ENCODE measurements at regions not wholly inside any gene's neighbourhood (a gene's known extent, or its start where the extent isn't known, plus 50 kb on each side); places are given as distances from the start of the nearest gene placed in this dataset.

DNA sequence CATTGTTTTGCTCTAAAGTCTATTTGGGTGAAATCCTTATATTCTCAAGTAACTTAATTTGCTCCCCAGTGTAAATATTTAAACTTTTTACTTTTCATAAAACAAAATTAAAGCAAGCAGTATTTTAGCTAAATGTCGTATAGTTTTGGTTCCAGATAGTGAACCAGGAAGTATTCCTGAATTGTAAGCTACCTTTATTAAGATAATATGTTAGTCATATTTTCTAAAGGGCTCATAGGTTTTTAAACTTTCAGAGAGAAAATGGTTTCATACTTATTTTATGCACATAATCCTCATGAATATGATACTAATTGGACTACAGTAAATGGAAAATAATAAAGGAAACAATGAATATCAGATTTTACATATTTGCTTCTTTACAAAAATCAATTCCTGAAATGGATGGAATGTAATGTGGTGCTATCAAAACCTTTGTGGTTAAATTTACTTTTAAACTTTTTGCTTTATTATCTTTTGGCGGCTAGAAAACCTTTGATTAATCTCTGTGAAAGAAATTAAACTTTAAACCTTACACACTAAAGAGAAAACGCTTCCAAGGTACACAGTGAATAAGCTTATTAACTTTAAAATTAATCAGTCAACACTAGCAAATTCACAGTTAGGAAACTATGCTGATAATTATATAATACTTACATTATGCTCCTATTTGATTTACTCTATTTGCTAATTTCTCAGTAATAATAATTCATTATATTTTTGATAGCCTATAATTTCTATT, 76.6 kb upstream of the RHOBTB1 start:
- 51% methylated on average over 3 of the region's 3 CpGs for WGBS
- DNase-seq (ENCODE audit: low spot score), result no peak
- no peak overlapping the region for H3K27ac ChIP-seq (ENCODE audit: low read depth in 1 of 2, low read length in 2 of 2)
- no peaks in the 10 kb centered on the region for H3K9me3 ChIP-seq (ENCODE audit: control insufficient read depth in 4 of 4, low read length in 3 of 4)
- peaks cover 0 to 7% (median under 1%) of the 10 kb centered on the region in 4 donors for H3K4me1 ChIP-seq (ENCODE audit: control insufficient read depth in 4 of 4, insufficient read depth in 4 of 4, low read length in 3 of 4)
- H3K27me3 ChIP-seq (ENCODE audit: control insufficient read depth in 4 of 4, insufficient read depth in 4 of 4, low read length in 3 of 4), result no peaks in the 10 kb centered on the region
- TF ChIP-seq YY1 (IDR thresholded peaks at IDR 0.05) (no peak), HNF4A (conservative IDR thresholded peaks at IDR 0.05) (no peak), RXRA (IDR thresholded peaks at IDR 0.05) (no peak), GABPA (IDR thresholded peaks at IDR 0.05 in 1 of 2, conservative IDR thresholded peaks at IDR 0.05 in 1 of 2) (no peak), FOXA1 (IDR thresholded peaks at IDR 0.05) (no peak)
- TF ChIP-seq, protein P1, sequence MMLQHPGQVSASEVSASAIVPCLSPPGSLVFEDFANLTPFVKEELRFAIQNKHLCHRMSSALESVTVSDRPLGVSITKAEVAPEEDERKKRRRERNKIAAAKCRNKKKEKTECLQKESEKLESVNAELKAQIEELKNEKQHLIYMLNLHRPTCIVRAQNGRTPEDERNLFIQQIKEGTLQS (IDR thresholded peaks at IDR 0.05), result no peak
- TF ChIP-seq, protein P2, sequence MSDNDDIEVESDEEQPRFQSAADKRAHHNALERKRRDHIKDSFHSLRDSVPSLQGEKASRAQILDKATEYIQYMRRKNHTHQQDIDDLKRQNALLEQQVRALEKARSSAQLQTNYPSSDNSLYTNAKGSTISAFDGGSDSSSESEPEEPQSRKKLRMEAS (IDR thresholded peaks at IDR 0.05), result no peak
- TF ChIP-seq, protein P3, sequence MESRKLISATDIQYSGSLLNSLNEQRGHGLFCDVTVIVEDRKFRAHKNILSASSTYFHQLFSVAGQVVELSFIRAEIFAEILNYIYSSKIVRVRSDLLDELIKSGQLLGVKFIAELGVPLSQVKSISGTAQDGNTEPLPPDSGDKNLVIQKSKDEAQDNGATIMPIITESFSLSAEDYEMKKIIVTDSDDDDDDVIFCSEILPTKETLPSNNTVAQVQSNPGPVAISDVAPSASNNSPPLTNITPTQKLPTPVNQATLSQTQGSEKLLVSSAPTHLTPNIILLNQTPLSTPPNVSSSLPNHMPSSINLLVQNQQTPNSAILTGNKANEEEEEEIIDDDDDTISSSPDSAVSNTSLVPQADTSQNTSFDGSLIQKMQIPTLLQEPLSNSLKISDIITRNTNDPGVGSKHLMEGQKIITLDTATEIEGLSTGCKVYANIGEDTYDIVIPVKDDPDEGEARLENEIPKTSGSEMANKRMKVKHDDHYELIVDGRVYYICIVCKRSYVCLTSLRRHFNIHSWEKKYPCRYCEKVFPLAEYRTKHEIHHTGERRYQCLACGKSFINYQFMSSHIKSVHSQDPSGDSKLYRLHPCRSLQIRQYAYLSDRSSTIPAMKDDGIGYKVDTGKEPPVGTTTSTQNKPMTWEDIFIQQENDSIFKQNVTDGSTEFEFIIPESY (IDR thresholded peaks at IDR 0.05), result no peak
- TF ChIP-seq, protein P4, sequence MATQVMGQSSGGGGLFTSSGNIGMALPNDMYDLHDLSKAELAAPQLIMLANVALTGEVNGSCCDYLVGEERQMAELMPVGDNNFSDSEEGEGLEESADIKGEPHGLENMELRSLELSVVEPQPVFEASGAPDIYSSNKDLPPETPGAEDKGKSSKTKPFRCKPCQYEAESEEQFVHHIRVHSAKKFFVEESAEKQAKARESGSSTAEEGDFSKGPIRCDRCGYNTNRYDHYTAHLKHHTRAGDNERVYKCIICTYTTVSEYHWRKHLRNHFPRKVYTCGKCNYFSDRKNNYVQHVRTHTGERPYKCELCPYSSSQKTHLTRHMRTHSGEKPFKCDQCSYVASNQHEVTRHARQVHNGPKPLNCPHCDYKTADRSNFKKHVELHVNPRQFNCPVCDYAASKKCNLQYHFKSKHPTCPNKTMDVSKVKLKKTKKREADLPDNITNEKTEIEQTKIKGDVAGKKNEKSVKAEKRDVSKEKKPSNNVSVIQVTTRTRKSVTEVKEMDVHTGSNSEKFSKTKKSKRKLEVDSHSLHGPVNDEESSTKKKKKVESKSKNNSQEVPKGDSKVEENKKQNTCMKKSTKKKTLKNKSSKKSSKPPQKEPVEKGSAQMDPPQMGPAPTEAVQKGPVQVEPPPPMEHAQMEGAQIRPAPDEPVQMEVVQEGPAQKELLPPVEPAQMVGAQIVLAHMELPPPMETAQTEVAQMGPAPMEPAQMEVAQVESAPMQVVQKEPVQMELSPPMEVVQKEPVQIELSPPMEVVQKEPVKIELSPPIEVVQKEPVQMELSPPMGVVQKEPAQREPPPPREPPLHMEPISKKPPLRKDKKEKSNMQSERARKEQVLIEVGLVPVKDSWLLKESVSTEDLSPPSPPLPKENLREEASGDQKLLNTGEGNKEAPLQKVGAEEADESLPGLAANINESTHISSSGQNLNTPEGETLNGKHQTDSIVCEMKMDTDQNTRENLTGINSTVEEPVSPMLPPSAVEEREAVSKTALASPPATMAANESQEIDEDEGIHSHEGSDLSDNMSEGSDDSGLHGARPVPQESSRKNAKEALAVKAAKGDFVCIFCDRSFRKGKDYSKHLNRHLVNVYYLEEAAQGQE (IDR thresholded peaks at IDR 0.05), result no peak
- no peak overlapping the region for H3K9ac ChIP-seq (ENCODE audit: low read depth in 1 of 2, low read length in 2 of 2)
- H3K36me3 ChIP-seq (ENCODE audit: control insufficient read depth in 4 of 4, insufficient read depth in 3 of 4, low read depth in 1 of 4, low read length in 3 of 4), result no peaks in the 10 kb centered on the region
- no peak overlapping the region for H3K4me3 ChIP-seq (ENCODE audit: low read depth in 1 of 3, low read length in 3 of 3)

DNA sequence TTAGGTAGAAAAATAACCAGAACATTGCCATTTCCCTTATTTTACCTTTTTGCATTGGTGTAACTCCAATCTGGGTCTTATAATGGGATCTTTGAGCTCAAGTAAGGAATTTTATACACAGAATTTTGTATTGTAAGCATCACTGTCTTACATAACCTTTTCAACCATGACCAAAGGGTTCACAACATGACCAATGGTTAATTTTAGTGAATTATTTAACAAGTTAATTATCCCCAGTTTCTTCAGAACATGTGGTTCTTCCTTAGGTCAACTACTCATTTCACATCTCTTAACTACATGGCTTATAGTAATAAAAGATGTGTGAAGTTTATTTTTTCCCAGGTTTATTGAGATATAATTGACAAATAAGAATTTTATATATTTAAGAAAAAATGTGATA, 74.2 kb upstream of the RHOBTB1 start:
- no peak overlapping the region for H3K27ac ChIP-seq (ENCODE audit: low read depth in 1 of 2, low read length in 2 of 2)
- DNase-seq (ENCODE audit: low spot score), result no peak
- no peaks in the 10 kb centered on the region for H3K9me3 ChIP-seq (ENCODE audit: control insufficient read depth in 4 of 4, low read length in 3 of 4)
- peaks cover 0 to 5% (median under 1%) of the 10 kb centered on the region in 4 donors for H3K4me1 ChIP-seq (ENCODE audit: control insufficient read depth in 4 of 4, insufficient read depth in 4 of 4, low read length in 3 of 4)
- H3K27me3 ChIP-seq (ENCODE audit: control insufficient read depth in 4 of 4, insufficient read depth in 4 of 4, low read length in 3 of 4), result no peaks in the 10 kb centered on the region
- H3K36me3 ChIP-seq (ENCODE audit: control insufficient read depth in 4 of 4, insufficient read depth in 3 of 4, low read depth in 1 of 4, low read length in 3 of 4), result no peaks in the 10 kb centered on the region
- TF ChIP-seq JUND (IDR thresholded peaks at IDR 0.05), result no peak
- TF ChIP-seq SP1 (IDR thresholded peaks at IDR 0.05), result no peak
- H3K9ac ChIP-seq (ENCODE audit: low read depth in 1 of 2, low read length in 2 of 2), result no peak overlapping the region
- no peak overlapping the region for H3K4me3 ChIP-seq (ENCODE audit: low read depth in 1 of 3, low read length in 3 of 3)

DNA sequence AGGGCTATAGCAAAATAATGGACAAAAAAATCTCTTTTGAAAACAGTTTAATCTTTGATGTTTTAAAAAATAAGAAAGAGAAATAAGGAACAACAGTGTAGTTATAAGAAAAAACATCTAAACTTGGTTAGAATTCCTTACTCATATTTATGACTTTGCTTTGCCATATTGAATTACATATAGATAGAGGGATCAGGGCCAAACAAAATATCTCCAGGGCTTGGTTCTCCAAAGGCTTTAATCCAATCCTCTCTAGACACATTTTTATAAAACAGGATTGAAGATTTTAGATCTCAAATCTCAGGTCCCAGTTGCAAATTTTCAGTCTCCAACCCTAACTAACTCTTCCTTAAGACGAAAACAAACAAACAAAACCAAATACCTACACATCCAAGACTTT, 72.6 kb upstream of the RHOBTB1 start:
- Histone ChIP-seq H3K9ac (ENCODE audit: low read depth in 1 of 2, low read length in 2 of 2) (no peak overlapping the region), H3K27me3 (ENCODE audit: control insufficient read depth in 4 of 4, insufficient read depth in 4 of 4, low read length in 3 of 4) (no peaks in the 10 kb centered on the region), H3K9me3 (ENCODE audit: control insufficient read depth in 4 of 4, low read length in 3 of 4) (no peaks in the 10 kb centered on the region), H3K36me3 (ENCODE audit: control insufficient read depth in 4 of 4, insufficient read depth in 3 of 4, low read depth in 1 of 4, low read length in 3 of 4) (no peaks in the 10 kb centered on the region), H3K27ac (ENCODE audit: low read depth in 1 of 2, low read length in 2 of 2) (no peak overlapping the region), H3K4me1 (ENCODE audit: control insufficient read depth in 4 of 4, insufficient read depth in 4 of 4, low read length in 3 of 4) (peaks cover 0 to 1% (median 0%) of the 10 kb centered on the region in 4 donors), H3K4me3 (ENCODE audit: low read depth in 1 of 3, low read length in 3 of 3) (no peak overlapping the region)
- 95% methylated on average over 1 of the region's 1 CpG for WGBS
- no peak for DNase-seq (ENCODE audit: low spot score)
- no peak for TF ChIP-seq TAF1 (conservative IDR thresholded peaks at IDR 0.05)
- no peak for TF ChIP-seq SP1 (IDR thresholded peaks at IDR 0.05)
- no peak for TF ChIP-seq NR2F2 (IDR thresholded peaks at IDR 0.05)
- no peak for TF ChIP-seq YY1 (IDR thresholded peaks at IDR 0.05)
- TF ChIP-seq, protein P3 (IDR thresholded peaks at IDR 0.05), result no peak
- TF ChIP-seq JUND (IDR thresholded peaks at IDR 0.05), result no peak
- TF ChIP-seq GABPA (IDR thresholded peaks at IDR 0.05 in 1 of 2, conservative IDR thresholded peaks at IDR 0.05 in 1 of 2), result no peak
- TF ChIP-seq FOXA2 (IDR thresholded peaks at IDR 0.05), result no peak
- TF ChIP-seq RXRA (IDR thresholded peaks at IDR 0.05), result no peak
- no peak for TF ChIP-seq HNF4A (conservative IDR thresholded peaks at IDR 0.05)
- TF ChIP-seq, protein P5, sequence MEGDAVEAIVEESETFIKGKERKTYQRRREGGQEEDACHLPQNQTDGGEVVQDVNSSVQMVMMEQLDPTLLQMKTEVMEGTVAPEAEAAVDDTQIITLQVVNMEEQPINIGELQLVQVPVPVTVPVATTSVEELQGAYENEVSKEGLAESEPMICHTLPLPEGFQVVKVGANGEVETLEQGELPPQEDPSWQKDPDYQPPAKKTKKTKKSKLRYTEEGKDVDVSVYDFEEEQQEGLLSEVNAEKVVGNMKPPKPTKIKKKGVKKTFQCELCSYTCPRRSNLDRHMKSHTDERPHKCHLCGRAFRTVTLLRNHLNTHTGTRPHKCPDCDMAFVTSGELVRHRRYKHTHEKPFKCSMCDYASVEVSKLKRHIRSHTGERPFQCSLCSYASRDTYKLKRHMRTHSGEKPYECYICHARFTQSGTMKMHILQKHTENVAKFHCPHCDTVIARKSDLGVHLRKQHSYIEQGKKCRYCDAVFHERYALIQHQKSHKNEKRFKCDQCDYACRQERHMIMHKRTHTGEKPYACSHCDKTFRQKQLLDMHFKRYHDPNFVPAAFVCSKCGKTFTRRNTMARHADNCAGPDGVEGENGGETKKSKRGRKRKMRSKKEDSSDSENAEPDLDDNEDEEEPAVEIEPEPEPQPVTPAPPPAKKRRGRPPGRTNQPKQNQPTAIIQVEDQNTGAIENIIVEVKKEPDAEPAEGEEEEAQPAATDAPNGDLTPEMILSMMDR (IDR thresholded peaks at IDR 0.05; ENCODE audit: low read depth, low read length, missing input control), result no peak
- no peak for TF ChIP-seq EGR1 (IDR thresholded peaks at IDR 0.05; ENCODE audit: low read depth in 2 of 2)
- TF ChIP-seq, protein P2 (IDR thresholded peaks at IDR 0.05), result no peak

All from liver (tissue), 8 donors.